ENCODE measurements at regions not wholly inside any gene's neighbourhood (a gene's known extent, or its start where the extent isn't known, plus 50 kb on each side); places are given as distances from the start of the nearest gene placed in this dataset.

DNA sequence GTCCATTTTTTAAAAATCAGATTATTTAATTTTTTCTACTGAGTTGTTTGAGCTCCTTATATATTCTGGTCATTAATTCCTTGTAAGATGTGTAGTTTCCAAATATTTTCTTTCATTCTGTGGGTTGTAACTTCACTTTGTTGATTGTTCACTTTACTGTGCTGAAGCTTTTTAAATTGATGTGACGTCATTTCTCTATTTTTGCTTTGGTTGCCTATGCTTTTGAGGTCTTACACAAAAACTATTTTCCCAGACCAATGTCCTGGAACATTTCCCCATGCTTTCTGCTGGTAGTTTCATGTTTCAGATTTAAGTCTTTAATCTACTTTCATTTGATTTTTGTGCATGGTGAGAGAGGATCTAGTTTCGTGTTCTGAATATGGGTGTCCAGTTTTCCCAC is 753.6 kb downstream of the TRIML1 start:
- H3K27me3 ChIP-seq (ENCODE audit: control insufficient read depth, insufficient read depth, low read length) = no peaks in the 10 kb centered on the region
- no peak overlapping the region for H3K9ac ChIP-seq (ENCODE audit: low read depth, low read length)
- dilution Hi-C loops (cut with HindIII; ENCODE audit: low sequenced_read_pairs, unreplicated experiment) (no loop called here), intact Hi-C loops (cut with micrococcal nuclease) (no loop called here), in situ Hi-C loops (cut with MboI; ENCODE audit: low sequenced_read_pairs) (no loop called here)
- H2AK5ac ChIP-seq (ENCODE audit: low read depth, low read length) = no peak overlapping the region
- H3K36me3 ChIP-seq (ENCODE audit: control insufficient read depth, insufficient read depth, low read length) = no peaks in the 10 kb centered on the region
- H4K8ac ChIP-seq (ENCODE audit: low read depth in 2 of 2, low read length in 2 of 2) = no peak overlapping the region
- H2BK120ac ChIP-seq (ENCODE audit: low read depth, low read length) = no peak overlapping the region
- no peak overlapping the region for H4K91ac ChIP-seq (ENCODE audit: insufficient read depth, low read depth, low read length)
- no peak overlapping the region for H3K18ac ChIP-seq (ENCODE audit: low read depth, low read length)
- H3K27ac ChIP-seq (ENCODE audit: insufficient read depth, low read length) = no peak overlapping the region
- no peak overlapping the region for H2BK15ac ChIP-seq (ENCODE audit: low read depth, low read length)
- WGBS, 2 experiments (ENCODE audit: extremely low coverage in 2 of 2, insufficient read length in 1 of 2) = no CpG with 5 or more reads among the region's 2 CpGs
- H2AFZ ChIP-seq (replicated peaks; ENCODE audit: low read length, poor library complexity) = no peak overlapping the region
- H3K9me1 ChIP-seq (ENCODE audit: insufficient read depth, low read length) = no peaks in the 10 kb centered on the region
- no peak overlapping the region for H3K4me2 ChIP-seq (ENCODE audit: low read depth, low read length)
- H2BK20ac ChIP-seq (ENCODE audit: low read depth, low read length) = no peak overlapping the region
- BruUV-seq (replicated peaks) = no TSS peak
- H3K56ac ChIP-seq (ENCODE audit: extremely low read depth, insufficient read depth, low read length) = no peak overlapping the region
- H3K14ac ChIP-seq (replicated peaks; ENCODE audit: low read depth, low read length) = no peak overlapping the region
- no peak overlapping the region for H4K5ac ChIP-seq (ENCODE audit: low read depth, low read length)
- no peaks in the 10 kb centered on the region for H3K79me1 ChIP-seq (ENCODE audit: low read depth in 1 of 2, low read length in 2 of 2)
- H3K4me1 ChIP-seq (ENCODE audit: control insufficient read depth, insufficient read depth, low read length) = no peaks in the 10 kb centered on the region
- no peaks in the 10 kb centered on the region for H4K20me1 ChIP-seq (ENCODE audit: insufficient read depth, low read length)
- no peak overlapping the region for H3K4ac ChIP-seq (ENCODE audit: low read depth, low read length)
- DNase-seq (no peak), ATAC-seq (ENCODE audit: low read depth) (no peak)
- no peak overlapping the region for H3K23ac ChIP-seq (ENCODE audit: low read depth, low read length)
- no peak overlapping the region for H3K4me3 ChIP-seq (ENCODE audit: insufficient read depth, low read depth, low read length)
- TF ChIP-seq BHLHE40 (IDR thresholded peaks at IDR 0.05; ENCODE audit: low read depth, low read length) = no peak
- TF ChIP-seq POLR2A (IDR thresholded peaks at IDR 0.05; ENCODE audit: low read depth, low read length) = no peak
- TF ChIP-seq ELK1 (IDR thresholded peaks at IDR 0.05; ENCODE audit: borderline replicate concordance, low read depth, low read length) = no peak
- TF ChIP-seq RCOR1 (IDR thresholded peaks at IDR 0.05; ENCODE audit: insufficient replicate concordance, low read length) = no peak
- TF ChIP-seq CEBPB (IDR thresholded peaks at IDR 0.05; ENCODE audit: low read depth, low read length) = no peak
- TF ChIP-seq SMC3 (IDR thresholded peaks at IDR 0.05; ENCODE audit: low read depth, low read length) = no peak
- TF ChIP-seq CHD1 (IDR thresholded peaks at IDR 0.05; ENCODE audit: low read depth, low read length) = no peak
- no peak for TF ChIP-seq FOS (IDR thresholded peaks at IDR 0.05; ENCODE audit: low read depth, low read length)
- no peak for TF ChIP-seq USF2 (IDR thresholded peaks at IDR 0.05; ENCODE audit: low read depth, low read length)
- no peak for TF ChIP-seq MXI1 (IDR thresholded peaks at IDR 0.05; ENCODE audit: borderline replicate concordance, low read depth, low read length)
- no peak for TF ChIP-seq NFE2L2 (IDR thresholded peaks at IDR 0.05; ENCODE audit: low read depth, low read length)
- no peak for TF ChIP-seq MAFK (IDR thresholded peaks at IDR 0.05; ENCODE audit: low read depth, low read length)
- no peak for TF ChIP-seq MAZ (IDR thresholded peaks at IDR 0.05; ENCODE audit: borderline replicate concordance, low read depth, low read length)
- no peak for TF ChIP-seq RFX5 (IDR thresholded peaks at IDR 0.05; ENCODE audit: low read depth, low read length)
- TF ChIP-seq RAD21 (IDR thresholded peaks at IDR 0.05; ENCODE audit: low read length) = no peak
- H2AK9ac ChIP-seq (replicated peaks; ENCODE audit: low read depth, low read length, poor library complexity) = no peak overlapping the region
- CTCF ChIA-PET = no interaction called here
- POLR2A ChIA-PET (ENCODE audit: unreplicated experiment) = no interaction called here
- H3K9me3 ChIP-seq (ENCODE audit: control insufficient read depth, insufficient read depth, low read length) = no peaks in the 10 kb centered on the region
- H2BK5ac ChIP-seq (ENCODE audit: low read depth, low read length, poor library complexity, severe bottlenecking) = no peak overlapping the region

Measured in IMR-90 (cell line).